Lower leg skin (tissue), 3 donors: ENCODE measurements at regions not wholly inside any gene's neighbourhood (a gene's known extent, or its start where the extent isn't known, plus 50 kb on each side); places are given as distances from the start of the nearest gene placed in this dataset.

Experiments used
- CTCF ChIP-seq, 3 donors: fragments of 450-650 bp; IDR thresholded peaks; one replicate each; pipeline ENCODE4 v1.5.1; 2016; ENCODE audit warnings: antibody characterized with exemption in 3 of 3, mild to moderate bottlenecking in 3 of 3, moderate library complexity in 2 of 3
- POLR2A ChIP-seq, 2 donors: fragments of 450-650 bp; IDR thresholded peaks; one replicate each; pipeline ENCODE4 v1.6.1; 2016 to 2017; ENCODE audit warnings: antibody characterized with exemption in 2 of 2, mild to moderate bottlenecking in 1 of 2, moderate library complexity in 1 of 2

DNA sequence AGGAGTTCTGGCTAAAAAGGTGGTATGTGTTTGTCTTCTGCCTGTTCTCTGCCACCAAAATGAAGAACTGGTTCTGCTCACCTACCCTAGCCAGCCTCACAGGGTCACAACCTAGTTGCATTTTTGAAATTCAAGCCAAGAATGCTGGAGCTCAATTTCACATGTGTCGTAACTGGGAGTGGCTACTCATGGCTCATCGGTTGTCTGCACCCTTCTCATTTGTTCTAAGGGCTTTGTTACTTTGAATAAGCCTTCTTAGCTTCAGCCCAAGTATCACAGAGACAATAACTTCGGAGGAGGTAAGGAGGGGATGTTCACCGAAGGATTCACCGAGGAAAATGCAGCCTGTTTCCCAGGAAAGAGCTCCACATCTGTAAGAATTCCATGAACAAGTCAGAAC, 134.3 kb upstream of the RARB start:
- TF ChIP-seq CTCF (IDR thresholded peaks at IDR 0.05) (no peak), POLR2A (IDR thresholded peaks at IDR 0.05) (no peak)
